B cell (primary cell): ENCODE measurements at regions not wholly inside any gene's neighbourhood (a gene's known extent, or its start where the extent isn't known, plus 50 kb on each side); places are given as distances from the start of the nearest gene placed in this dataset.

Experiments
- ATAC-seq: fragments of 200-7000 bp; cut with Tn5 transposase; one replicate; pipeline ENCODE4 v1.10.0; 2021; ENCODE audit warnings: low read depth, mild to moderate bottlenecking, moderate number of reproducible peaks, moderate library complexity
- CTCF ChIA-PET: fragments of 350-600 bp; sonication (Branson Sonifier 250); formaldehyde crosslinking; loops from one replicate; lab custom pipeline; 2021; ENCODE audit warnings: antibody characterized with exemption, inconsistent platforms; lab: Charles Lee
- POLR2A ChIA-PET: fragments of 350-600 bp; sonication (Branson Sonifier 250); formaldehyde crosslinking; loops from one replicate; lab custom pipeline; 2021; ENCODE audit warnings: antibody characterized with exemption; lab: Charles Lee
- DNase-seq: peaks from one replicate; pipeline ENCODE4 v3.0.0; 2013
- H2AFZ ChIP-seq: 2 replicates; pipeline ENCODE4 v1.6.1; 2012; ENCODE audit warnings: mild to moderate bottlenecking, low read depth, low read length; ENCODE audit not compliant: insufficient read depth, poor library complexity, severe bottlenecking
- H3K27ac ChIP-seq, 2 donors: 1 replicate in 1 of 2; 2 replicates in 1 of 2; pipeline ENCODE4 v1.5.1; 2012 to 2013; ENCODE audit warnings: low read length in 2 of 2, mild to moderate bottlenecking in 2 of 2, moderate library complexity in 1 of 2
- H3K27me3 ChIP-seq, 4 experiments: fragments of 200-600 bp in 1 of 4; sonication (generic) in 1 of 4; replicated peaks in 1 of 4; 1 replicate in 2 of 4; 2 replicates in 2 of 4; pipeline versions ENCODE4 v1.6.1 to v1.7.0; 2013 to 2016; ENCODE audit warnings: low read length in 3 of 4, mild to moderate bottlenecking in 2 of 4, mixed read lengths in 1 of 4, moderate library complexity in 1 of 4; ENCODE audit not compliant: insufficient read depth in 4 of 4, control insufficient read depth in 3 of 4; ENCODE audit errors: control extremely low read depth in 1 of 4
- H3K36me3 ChIP-seq, 2 experiments: replicated peaks in 1 of 2; 1 replicate in 1 of 2; 2 replicates in 1 of 2; pipeline versions ENCODE4 v1.6.1 to v1.7.1; 2013; ENCODE audit warnings: low read length in 1 of 2; ENCODE audit not compliant: insufficient read depth in 2 of 2, control insufficient read depth in 1 of 2; ENCODE audit errors: control extremely low read depth in 1 of 2, extremely low read depth in 1 of 2
- H3K4me1 ChIP-seq, 2 donors: fragments of 200-600 bp in 1 of 2; sonication (generic) in 1 of 2; 1 replicate in 1 of 2; 2 replicates in 1 of 2; pipeline versions ENCODE4 v1.5.1 to v1.6.1; 2013 to 2017; ENCODE audit warnings: low read length in 2 of 2; ENCODE audit not compliant: control insufficient read depth in 2 of 2, insufficient read depth in 2 of 2
- H3K4me2 ChIP-seq: replicated peaks from 2 replicates; pipeline ENCODE3; 2012; ENCODE audit warnings: mild to moderate bottlenecking, low read depth, low read length; ENCODE audit not compliant: poor library complexity, severe bottlenecking
- H3K4me3 ChIP-seq, 5 experiments: fragments of 200-600 bp in 1 of 5; sonication (generic) in 1 of 5; 1 replicate in 3 of 5; 2 replicates in 2 of 5; pipeline versions ENCODE4 v1.5.1 to v1.7.0; 2011 to 2016; ENCODE audit warnings: low read length in 4 of 5, mild to moderate bottlenecking in 4 of 5, low read depth in 2 of 5, control low read depth in 1 of 5, moderate library complexity in 1 of 5; ENCODE audit not compliant: insufficient read depth in 1 of 5; ENCODE audit errors: control extremely low read depth in 1 of 5, extremely low read depth in 1 of 5
- H3K79me2 ChIP-seq: fragments of 200-600 bp; sonication (generic); one replicate; pipeline ENCODE4 v1.6.0; 2016; ENCODE audit warnings: low read length; ENCODE audit not compliant: control insufficient read depth, insufficient read depth
- H3K9ac ChIP-seq: fragments of 200-600 bp; sonication (generic); 2 replicates; pipeline ENCODE4 v1.6.1; 2017; ENCODE audit warnings: mild to moderate bottlenecking, low read length, moderate library complexity
- H3K9me3 ChIP-seq, 3 donors: one replicate each; pipeline versions ENCODE4 v1.6.1 to v1.7.1; 2013; ENCODE audit warnings: low read length in 2 of 3; ENCODE audit not compliant: control insufficient read depth in 2 of 3, insufficient read depth in 1 of 3; ENCODE audit errors: control extremely low read depth in 1 of 3
- H4K20me1 ChIP-seq: 2 replicates; pipeline ENCODE4 v1.6.0; 2012; ENCODE audit warnings: mild to moderate bottlenecking, low read length; ENCODE audit not compliant: insufficient read depth, control insufficient read depth, poor library complexity, severe bottlenecking
- H3K27ac Mint-ChIP-seq: one replicate; pipeline ENCODE4 v1.8.0; 2021; ENCODE audit warnings: mixed read lengths
- H3K27me3 Mint-ChIP-seq: one replicate; pipeline ENCODE4 v1.8.0; 2021; ENCODE audit warnings: mixed read lengths
- H3K4me1 Mint-ChIP-seq: one replicate; pipeline ENCODE4 v1.8.0; 2021; ENCODE audit warnings: mixed read lengths
- H3K4me3 Mint-ChIP-seq: one replicate; pipeline ENCODE4 v1.8.0; 2021; ENCODE audit warnings: mixed read lengths
- H3K9me3 Mint-ChIP-seq: one replicate; pipeline ENCODE4 v1.8.0; 2022; ENCODE audit warnings: mixed read lengths; ENCODE audit not compliant: insufficient read depth
- CTCF ChIP-seq: fragments of 200-600 bp; IDR thresholded peaks from one replicate; pipeline ENCODE4 v1.8.0; 2022; ENCODE audit warnings: antibody characterized with exemption, mild to moderate bottlenecking
- EZH2 ChIP-seq: IDR thresholded peaks from 2 replicates; pipeline ENCODE4 v1.6.1; 2012; ENCODE audit warnings: borderline replicate concordance, low read depth, mild to moderate bottlenecking, moderate library complexity, low read length; ENCODE audit not compliant: insufficient read depth, poor library complexity, severe bottlenecking
- WGBS: methylation state at CpG from one replicate; pipeline ENCODE4 v1.1.5; 2013; ENCODE audit warnings: missing lambda C conversion rate; ENCODE audit not compliant: insufficient coverage; 5-methylcytosine and 5-hydroxymethylcytosine counted together
- intact Hi-C: fragments of 100-400 bp; cut with micrococcal nuclease; formaldehyde crosslinking; loops from one replicate; pipeline ENCODE4 v1.10.0; 2022

- H3K4me3 ChIP-seq, result no peak overlapping the region
- H2AFZ ChIP-seq, result no peak overlapping the region
- 83% methylated on average over 3 of the region's 4 CpGs for WGBS
- H3K9me3 ChIP-seq, result peaks cover 0 to 2% (median 0%) of the 10 kb centered on the region in 3 donors
- Mint-ChIP-seq H3K9me3 (no peaks in the 10 kb centered on the region), H3K4me3 (no peak overlapping the region), H3K27ac (no peak overlapping the region), H3K4me1 (no peaks in the 10 kb centered on the region), H3K27me3 (no peaks in the 10 kb centered on the region)
- intact Hi-C loops, result no loop called here
- no peaks in the 10 kb centered on the region for H3K27me3 ChIP-seq
- ChIA-PET POLR2A (no interaction called here), CTCF (no interaction called here)
- TF ChIP-seq CTCF, result no peak
- TF ChIP-seq EZH2, result no peak
- no peaks in the 10 kb centered on the region for H3K79me2 ChIP-seq
- H3K4me2 ChIP-seq, result no peak overlapping the region
- no peak for ATAC-seq
- H3K9ac ChIP-seq, result no peak overlapping the region
- H3K4me1 ChIP-seq, result no peaks in the 10 kb centered on the region
- no peak for DNase-seq
- no peaks in the 10 kb centered on the region for H4K20me1 ChIP-seq
- H3K27ac ChIP-seq, result no peak overlapping the region
- H3K36me3 ChIP-seq, result no peaks in the 10 kb centered on the region
Measured at GRCh38 chr6:68013780-68014515, 621.1 kb upstream of the ADGRB3 start.

DNA sequence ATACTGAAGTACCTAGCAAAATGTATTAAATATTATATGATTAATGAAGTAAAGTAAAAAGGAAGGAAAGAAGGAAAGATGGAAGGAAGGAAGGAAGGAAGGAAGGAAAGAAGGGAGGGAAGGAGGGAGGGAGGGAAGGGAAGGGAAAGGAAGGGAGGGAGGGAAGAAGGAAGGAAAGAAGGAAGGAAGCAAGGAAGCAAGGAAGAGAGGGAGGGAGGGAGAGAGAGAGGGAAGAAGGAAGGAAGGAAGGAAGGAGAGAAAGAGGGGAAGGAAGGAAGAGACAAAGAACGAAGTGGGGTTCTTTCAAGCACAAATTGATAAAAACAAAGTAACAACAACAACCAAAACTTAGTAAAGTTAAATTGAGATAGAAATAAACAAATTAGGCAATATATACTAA lies 622.3 kb upstream of the ADGRB3 start:
- Mint-ChIP-seq H3K4me1 (no peaks in the 10 kb centered on the region), H3K4me3 (no peak overlapping the region), H3K27me3 (no peaks in the 10 kb centered on the region), H3K9me3 (no peaks in the 10 kb centered on the region), H3K27ac (no peak overlapping the region)
- Histone ChIP-seq H3K79me2 (no peaks in the 10 kb centered on the region), H3K4me1 (no peaks in the 10 kb centered on the region), H3K27me3 (no peaks in the 10 kb centered on the region), H3K4me2 (no peak overlapping the region), H4K20me1 (no peaks in the 10 kb centered on the region), H3K9ac (no peak overlapping the region), H2AFZ (no peak overlapping the region), H3K4me3 (no peak overlapping the region), H3K36me3 (no peaks in the 10 kb centered on the region), H3K27ac (no peak overlapping the region), H3K9me3 (peaks cover 0 to 2% (median 0%) of the 10 kb centered on the region in 3 donors)
- TF ChIP-seq EZH2 (no peak), CTCF (no peak)
- intact Hi-C loops, result no loop called here
- POLR2A ChIA-PET, result no interaction called here
- CTCF ChIA-PET, result no interaction called here
- DNase-seq, result no peak
- no CpG with 5 or more reads among the region's 1 CpG for WGBS
- no peak for ATAC-seq
